AG09319 (cell line): ENCODE measurements at regions not wholly inside any gene's neighbourhood (a gene's known extent, or its start where the extent isn't known, plus 50 kb on each side); places are given as distances from the start of the nearest gene placed in this dataset.

Experiments
- DNase-seq: peaks from one replicate; pipeline ENCODE4 v3.0.0-alpha.2; 2010; ENCODE audit warnings: low read depth; ENCODE audit errors: extremely low read depth
- CTCF ChIP-seq: IDR thresholded peaks from 2 replicates; pipeline ENCODE4 v1.5.1; 2011; ENCODE audit warnings: low read depth, mild to moderate bottlenecking, inconsistent platforms, low read length, moderate library complexity

DNA sequence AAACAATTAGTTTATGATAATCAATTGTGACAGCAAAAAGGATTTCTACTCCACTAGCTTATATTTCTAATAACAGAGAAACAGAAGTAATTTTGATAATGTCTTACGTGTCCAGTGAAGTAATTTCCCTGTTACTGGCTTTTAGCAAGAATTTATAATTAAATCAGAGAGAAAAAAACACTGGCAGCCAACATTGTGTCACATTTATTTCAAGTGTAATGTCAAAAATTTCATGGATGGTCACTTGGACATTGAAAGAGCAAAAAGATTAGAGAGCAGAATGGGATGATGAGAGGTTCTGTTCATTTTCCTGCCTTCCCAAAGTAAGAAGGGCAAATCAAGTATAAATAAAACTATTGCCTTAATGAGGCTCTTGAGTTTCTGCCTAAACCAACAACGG lies 239.3 kb upstream of the SEMA6A start:
- no peak for TF ChIP-seq CTCF
- no peak for DNase-seq

DNA sequence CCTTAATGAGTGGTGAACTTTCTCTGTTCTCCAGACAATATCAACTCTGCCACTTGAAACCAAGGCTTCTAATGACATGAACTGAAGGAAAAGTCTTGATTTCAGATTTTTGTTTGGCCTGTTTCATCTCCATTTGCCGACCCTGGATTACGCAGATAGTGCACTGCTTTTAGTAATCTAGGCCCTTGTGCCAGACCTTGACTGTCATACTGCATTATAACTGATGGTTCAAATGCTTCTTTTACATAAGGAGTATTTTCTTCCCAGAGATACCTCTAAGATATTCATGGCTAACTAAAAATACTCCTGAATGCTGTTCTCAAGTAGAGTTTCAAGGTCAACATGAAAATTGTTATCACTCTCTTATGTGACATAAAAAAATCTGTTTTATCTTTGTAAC lies 238.7 kb upstream of the SEMA6A start:
- DNase-seq = no peak
- no peak for TF ChIP-seq CTCF

- no peak for TF ChIP-seq CTCF
- no peak for DNase-seq
These were observed 236.3 kb upstream of the SEMA6A start for GRCh38 chr5:116810951-116811350.

DNA sequence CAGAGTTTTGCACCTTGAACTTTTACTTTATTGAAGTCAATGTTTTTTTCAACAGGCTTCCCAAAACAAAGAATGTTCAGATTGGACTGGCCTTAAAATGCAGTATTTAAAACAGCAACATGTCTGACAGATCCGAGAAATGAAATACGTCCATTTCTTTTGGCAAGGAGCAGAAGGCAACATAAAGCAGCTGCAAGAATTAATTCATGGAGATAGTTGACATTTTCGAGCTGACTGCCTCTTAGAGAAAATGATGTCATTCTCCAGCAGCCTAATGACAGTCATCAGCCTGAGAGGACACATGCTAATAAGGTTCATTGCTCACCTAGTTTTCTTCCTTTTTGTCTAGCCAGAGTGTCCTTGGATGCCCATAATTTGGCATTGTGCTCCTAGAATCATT lies 232.2 kb upstream of the SEMA6A start:
- DNase-seq = no peak
- no peak for TF ChIP-seq CTCF

- no peak for DNase-seq
- no peak for TF ChIP-seq CTCF
These were observed 224.8 kb upstream of the SEMA6A start for GRCh38 chr5:116799401-116799800.

DNA sequence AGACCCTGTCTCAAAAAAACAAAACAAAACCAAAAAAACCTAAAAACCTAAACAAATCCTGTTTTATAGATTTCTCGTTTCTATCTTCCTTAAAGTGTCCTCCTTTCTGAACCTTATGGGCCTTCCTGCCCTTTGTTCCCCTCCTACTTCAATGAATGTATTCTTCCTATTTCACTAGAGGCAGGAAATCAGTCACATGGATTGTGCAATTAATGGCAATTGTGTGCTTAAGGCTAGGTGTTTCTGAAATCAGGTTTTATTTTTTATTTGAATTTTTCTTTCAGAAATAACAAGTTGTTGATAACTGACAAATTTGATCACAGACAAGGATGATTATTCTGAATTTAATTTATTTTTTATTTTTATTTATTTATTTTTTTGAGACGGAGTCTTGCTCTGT lies 220.6 kb upstream of the SEMA6A start:
- no peak for TF ChIP-seq CTCF
- DNase-seq = no peak

DNA sequence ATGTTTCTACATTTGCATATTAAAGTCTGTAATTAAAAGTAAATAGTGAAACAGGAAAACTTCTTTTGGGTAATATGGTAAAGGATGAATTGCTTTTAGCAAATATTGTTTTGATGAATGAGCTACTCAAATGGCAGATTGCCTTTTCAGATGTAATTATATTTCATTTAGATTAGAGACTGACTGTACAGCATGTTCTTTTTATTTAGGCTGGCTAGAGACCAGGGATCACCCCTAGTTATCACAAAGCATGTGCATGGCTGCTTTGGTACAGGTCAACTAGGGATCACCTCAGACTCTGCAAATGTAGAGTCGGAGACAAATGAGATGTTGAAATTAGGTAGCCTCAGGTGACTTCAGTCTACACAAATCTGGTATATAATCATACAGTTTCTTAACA lies 214.9 kb upstream of the SEMA6A start:
- DNase-seq = no peak
- TF ChIP-seq CTCF = no peak
